ENCODE measurements at regions not wholly inside any gene's neighbourhood (a gene's known extent, or its start where the extent isn't known, plus 50 kb on each side); places are given as distances from the start of the nearest gene placed in this dataset.

DNA sequence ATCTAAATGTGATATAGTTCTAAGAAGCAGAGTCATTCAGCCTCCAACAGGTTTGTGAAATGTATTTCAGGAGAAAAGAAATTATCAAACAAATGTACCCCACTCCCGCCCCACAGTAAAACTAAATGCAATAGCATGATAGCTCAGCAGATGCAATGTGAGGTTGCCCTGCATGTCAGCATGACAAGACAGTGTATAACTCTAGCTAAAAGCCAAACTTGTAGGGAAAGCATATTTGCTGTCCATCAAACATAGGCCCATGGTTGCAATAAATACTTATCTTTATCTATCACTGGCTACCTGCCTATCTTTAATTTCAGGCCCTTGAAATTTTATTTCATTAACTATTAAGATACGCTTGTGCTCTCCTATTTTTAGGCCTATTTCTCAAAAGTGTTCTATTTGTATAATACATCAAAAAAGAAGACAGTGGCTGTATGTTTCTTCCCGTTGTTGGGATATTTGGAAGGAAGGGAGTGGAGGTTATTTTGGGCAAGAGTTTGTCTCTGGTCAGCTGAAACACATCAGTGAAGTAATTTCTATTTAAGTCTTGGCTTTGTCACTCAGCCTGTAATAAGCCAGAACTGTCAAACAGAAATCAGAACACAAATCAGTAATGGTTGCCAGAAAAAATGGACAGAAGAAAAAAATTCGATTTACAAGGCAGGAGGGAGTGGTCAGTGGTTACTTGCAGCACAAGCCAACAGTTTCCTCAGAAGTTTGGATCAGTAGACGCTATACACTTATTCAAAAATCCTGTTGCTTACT, 307.4 kb upstream of the ADGRL2 start:
- no peak for DNase-seq (ENCODE audit: low read depth, low spot score)

DNA sequence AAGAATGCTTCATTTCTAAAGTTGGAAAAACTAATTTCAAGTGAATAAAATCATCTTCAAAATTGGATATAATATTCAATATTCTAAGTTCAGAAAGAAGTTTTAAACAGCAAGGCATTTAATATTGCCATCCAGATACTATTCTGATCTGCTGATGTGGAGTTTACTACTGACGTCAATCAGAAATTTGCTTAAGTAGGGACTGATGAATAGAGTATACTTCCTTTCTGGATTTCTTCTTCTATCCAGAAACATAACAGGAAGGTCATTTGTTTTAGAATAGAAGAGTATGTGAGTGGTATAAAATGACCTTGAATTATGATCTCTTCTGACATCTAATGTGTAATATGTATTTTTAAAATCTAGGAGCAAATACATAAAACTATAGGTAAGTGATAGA, 308.1 kb upstream of the ADGRL2 start:
- DNase-seq (ENCODE audit: low read depth, low spot score) = no peak

DNA sequence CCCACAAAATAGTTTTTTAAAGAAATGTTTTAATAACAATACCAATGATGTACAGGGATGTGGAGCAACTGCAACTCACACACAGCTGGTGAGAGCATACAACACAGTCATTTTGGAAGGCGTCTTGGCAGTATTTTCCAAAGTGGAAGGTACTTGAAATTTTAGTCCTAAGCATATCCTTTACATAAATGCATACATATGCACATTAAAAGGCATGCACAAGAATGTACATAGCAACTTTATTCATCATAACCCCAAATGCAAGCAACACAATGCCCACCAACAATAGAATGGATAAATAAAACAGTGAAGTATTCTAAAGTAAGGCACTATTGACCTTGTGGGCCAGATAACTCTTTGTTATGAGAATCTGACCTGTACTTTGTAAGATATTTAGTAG, 310.1 kb upstream of the ADGRL2 start:
- DNase-seq (ENCODE audit: low read depth, low spot score) = no peak

DNA sequence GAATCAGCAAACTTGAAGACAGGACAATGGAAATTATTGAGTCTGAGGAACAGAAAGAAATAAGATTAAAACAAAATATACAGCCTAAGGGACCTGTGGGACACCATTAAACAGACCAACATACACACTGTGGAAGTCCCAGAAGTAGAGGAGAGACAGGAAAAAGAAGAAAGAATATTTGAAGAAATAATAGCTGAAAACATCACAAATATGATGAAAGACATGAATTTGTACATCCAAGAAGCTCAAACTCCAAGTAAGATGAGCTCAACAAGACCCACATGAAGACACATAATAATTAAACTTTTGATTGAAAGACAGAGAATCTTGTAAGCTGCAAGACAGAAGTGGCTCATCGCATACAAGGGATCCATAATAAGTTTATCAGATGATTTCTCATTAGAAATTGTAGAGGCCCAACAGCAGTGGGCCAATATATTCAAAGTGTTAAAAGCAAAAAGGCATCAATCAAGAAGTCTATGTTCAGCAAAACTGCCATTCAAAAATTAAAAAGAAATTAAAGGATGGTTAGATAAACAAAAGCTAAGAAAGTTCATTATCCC, 311.3 kb upstream of the ADGRL2 start:
- DNase-seq (ENCODE audit: low read depth, low spot score) = no peak

DNA sequence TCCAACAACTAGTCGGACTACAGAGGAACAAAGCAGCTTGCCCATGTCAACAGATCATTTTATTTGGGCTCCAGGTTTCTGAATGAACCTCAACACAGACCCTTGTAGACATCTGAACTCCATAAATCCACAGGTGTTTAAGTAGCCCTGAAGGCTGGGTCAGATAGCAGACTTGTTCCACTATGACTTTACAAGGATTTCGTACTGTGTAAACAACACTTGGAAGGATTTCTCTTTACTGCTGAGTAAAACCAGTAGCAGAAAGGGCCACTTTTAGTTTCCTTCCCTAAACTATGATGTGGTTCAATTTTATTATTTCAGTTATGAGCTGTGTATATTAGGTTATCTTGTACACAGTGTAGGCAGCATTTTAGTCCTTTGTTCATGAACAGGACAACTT, 316.4 kb upstream of the ADGRL2 start:
- DNase-seq (ENCODE audit: low read depth, low spot score) = no peak

DNA sequence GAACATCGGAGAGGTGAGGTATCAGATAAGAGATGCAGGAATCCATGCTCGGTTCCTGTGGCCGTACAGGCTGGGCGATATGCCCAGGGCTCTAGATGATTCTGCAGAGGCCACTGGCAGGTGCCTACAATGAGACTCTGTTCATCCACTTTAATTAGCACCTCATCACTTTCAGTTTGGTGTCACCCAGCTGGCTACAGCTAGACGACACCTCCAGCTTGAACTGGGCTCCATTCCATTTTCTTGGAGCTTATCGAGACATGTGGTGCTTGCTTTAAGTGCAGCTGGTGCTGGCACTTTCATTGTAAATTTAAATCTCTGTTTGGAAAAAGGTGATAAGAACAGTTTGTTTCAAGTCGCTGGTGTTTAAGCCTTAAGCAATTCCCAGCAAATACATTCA, 322.5 kb upstream of the ADGRL2 start:
- DNase-seq (ENCODE audit: low read depth, low spot score) = no peak

DNA sequence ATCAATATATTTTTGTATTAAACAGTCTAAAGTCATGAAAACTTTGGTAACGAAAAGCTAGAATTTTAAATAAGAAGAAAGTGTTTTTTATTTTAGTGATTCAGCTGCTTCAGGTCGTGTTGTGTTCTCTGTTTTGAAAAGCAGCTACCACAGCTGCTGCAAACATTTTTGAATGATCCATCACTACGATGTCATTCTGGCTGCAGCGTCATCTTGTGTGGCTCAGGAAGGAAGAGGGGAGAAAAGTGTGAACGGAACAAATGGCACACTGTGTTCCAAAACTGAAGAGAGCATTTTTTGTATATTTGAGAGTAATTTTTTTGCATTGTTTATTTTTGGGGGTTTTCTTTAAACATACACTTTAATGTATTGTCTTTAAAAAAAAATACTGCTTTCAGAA, 323.0 kb upstream of the ADGRL2 start:
- DNase-seq (ENCODE audit: low read depth, low spot score) = no peak

DNA sequence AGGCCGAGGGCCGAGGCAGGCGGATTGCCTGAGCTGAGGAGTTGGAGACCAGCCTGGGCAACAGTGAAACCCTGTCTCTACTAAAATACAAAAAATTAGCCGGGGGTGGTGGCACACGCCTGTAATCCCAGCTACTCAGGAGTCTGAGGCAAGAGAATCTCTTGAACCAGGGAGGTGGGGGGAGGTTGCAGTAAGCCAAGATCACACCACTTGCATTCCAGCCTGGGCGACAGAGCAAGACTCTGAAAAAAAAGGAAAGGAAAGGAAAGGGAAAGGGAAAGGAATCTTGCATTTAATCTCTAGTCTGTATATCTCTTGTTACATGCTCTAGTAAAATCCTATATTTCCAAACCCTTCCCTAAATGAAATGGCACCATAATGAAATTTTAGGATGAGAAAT, 328.3 kb upstream of the ADGRL2 start:
- no peak for DNase-seq (ENCODE audit: low read depth, low spot score)

DNA sequence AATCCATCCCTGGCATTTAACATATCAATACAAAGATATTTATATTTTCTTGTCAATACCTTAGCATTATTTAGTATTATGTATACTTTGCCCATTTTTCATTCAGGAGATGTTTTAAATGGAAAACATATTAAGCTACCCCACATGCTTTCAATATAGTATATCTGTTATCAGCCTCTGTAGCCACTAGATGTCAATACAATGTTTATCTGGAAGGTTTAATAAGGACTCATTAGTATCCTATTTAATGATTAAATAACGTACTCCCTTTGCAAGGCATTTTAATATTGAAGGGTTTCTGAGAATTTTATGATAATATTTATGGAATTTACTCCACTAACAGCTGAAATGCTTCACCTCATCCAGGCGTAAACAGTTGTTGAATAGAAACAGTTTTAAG, 329.5 kb upstream of the ADGRL2 start:
- no peak for DNase-seq (ENCODE audit: low read depth, low spot score)

DNA sequence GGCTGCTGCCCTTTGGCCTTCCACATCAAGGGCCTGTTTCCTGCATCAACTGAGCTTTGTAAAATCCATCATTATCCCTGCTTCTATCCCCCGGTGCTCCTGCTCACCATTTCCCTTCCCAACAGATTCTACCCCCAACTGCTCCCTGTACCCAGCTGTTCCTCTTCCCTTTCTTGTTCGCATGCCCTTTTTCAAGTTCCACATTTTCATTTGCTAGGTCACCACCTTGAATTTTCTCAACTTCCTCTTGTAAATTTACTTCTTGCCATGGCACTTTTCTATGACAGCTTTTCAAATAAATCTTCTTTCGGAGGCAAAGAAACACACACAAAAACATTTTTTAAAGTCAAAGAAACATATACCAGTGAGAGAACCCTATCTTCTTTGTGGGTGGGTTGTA, 330.5 kb upstream of the ADGRL2 start:
- no peak for DNase-seq (ENCODE audit: low read depth, low spot score)

DNA sequence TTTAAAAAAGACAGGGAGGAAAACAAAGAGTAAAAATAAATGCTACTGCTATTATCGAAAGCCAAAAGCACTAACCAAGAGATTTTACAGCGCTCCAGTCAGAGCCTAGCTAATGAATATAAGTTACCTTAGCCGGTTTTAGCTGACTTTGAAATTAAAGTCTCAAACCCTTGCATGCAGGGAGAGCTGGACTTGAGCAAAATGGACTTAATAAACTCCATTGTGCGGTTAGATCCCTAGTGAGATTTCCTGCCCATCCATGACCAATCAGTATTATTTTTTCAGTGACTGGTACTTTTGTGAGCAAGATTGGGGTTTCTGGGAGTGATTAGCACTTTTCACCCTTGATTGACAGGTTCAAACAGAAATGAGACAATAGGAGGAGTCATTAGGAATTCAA, 333.4 kb upstream of the ADGRL2 start:
- no peak for DNase-seq (ENCODE audit: low read depth, low spot score)

DNA sequence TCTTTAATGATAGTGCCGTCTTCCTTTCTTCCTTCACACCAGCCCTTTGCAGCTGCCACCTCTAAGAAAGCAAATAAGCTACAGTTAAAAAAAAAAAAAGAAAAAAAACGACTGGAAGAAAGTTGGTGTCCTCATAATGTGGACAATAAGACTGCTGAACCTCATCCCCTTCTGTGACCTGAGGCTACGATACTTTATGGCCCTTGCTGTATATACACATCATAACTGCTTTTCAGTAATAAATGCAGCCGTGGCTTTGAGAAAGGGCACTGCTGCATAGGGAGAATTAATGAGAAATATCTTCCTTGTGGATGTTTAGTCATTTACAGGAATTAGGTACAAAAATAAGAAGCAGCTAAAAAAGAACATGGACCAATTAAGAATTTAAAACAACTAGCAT, 333.8 kb upstream of the ADGRL2 start:
- no peak for DNase-seq (ENCODE audit: low read depth, low spot score)

DNA sequence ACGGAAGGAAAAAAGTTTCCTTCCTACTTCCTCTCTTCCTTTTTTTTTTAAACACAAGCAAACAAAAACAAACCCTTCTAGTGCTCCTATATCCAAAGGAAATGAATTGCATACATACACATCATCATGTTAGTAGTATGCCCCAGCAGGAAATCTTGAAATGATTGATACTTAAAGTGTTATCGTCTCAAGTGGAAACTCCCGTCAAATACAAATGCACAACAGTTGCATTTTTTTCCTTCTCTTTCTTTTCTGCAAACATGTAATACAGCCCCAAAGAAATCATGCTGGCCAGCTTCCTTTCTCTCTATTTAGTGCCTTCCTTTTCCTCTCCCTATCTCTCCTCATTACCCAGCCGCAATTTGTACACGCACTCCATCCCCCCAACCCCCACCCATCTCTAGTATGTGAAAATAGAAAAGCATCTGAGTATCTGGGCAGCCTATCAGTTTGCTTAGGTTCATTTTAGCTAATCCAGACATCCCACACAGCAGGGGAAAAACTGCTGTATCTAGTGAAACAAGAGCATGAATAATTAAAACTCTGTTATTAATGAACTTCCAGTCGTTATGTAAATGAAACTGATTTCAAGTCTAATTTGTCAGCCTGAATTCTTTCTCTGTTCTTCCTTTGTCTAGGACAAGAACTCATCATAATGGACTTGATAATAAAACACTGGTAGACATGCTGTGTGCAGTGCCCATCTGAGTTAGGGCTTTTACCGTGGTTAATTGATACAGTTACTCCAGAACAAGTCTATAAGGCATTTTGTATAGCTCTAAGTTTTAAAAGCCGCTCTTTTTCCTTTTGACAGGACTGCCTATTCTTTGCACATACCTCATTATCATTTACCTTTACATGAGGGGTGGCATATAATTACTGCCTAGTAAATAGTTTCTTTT, 336.5 kb upstream of the ADGRL2 start:
- no peak for DNase-seq (ENCODE audit: low read depth, low spot score)

DNA sequence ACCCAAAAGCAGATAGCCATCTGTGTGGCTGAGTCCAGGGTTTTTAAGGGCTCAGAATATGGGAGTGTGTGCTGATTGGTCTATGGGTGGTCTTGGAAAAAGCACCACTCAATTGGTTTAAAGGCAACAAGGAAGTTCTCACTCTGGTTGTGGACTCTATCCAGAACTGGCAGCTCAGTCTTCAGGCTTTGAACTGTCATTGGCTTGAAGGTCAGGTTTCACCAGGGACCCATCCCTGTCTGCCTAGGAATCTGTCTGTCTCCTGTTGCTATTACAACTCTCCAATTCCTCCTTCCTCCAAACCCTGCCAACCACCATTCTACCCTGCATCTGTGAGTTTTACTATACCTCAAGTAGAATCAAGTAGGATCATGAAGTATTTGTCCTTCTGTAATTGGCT, 341.7 kb upstream of the ADGRL2 start:
- no peak for DNase-seq (ENCODE audit: low read depth, low spot score)

DNA sequence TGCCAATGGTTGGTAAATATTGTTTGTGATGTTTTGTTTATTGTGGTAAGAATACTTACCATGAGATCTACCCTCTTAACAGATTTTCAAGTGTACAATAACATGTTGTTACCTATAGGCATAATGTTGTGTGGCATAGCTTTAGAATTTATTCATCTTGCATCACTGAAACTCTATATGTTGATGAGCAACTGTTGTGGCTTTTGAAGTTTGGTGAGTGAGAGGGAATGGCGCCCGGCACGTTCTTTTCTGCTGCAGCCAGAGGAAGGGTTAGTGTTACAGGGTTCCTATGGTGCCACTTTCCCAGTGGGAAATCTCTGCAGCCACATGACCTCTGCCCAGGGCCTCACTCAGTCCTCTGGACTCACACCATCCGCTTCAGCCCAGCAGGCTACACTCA, 342.5 kb upstream of the ADGRL2 start:
- no peak for DNase-seq (ENCODE audit: low read depth, low spot score)

DNA sequence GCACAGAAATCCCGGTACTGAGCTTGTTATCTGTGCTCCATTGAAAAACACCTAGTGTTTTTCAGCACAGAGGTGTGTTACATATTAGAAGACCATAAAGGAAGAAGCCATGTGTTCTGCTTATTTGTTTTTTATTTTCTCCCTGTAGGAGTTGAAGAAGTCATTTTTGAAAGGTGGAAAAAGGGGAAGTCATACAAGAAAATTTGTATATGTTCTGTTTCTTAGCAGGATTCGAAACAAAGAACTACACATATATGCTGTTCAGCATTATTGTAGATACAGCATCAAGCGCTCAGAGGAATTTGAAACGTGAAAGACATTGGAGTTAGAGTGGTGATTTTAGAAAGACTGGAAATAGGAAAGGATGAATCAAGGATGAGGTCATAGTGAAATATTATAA, 345.3 kb upstream of the ADGRL2 start:
- DNase-seq (ENCODE audit: low read depth, low spot score) = no peak

DNA sequence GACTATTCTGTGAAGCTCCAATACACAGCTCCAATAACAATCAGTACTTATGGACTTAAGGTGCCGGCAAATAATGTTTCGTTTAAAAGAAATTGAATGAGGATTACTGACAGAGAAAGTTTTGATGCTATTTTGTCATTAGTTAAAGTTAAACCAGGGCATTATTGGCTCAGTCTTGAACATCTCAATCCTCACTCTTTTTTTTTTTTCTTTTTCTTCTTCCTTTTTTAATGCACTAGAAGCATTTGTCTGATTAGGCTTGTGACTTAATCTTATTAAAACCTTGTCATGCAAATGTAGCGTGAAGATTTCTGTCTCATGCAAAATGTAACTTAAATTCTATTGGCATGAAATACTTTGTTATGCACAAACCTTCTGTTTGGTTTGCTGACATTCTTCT, 346.8 kb upstream of the ADGRL2 start:
- DNase-seq (ENCODE audit: low read depth, low spot score) = no peak

DNA sequence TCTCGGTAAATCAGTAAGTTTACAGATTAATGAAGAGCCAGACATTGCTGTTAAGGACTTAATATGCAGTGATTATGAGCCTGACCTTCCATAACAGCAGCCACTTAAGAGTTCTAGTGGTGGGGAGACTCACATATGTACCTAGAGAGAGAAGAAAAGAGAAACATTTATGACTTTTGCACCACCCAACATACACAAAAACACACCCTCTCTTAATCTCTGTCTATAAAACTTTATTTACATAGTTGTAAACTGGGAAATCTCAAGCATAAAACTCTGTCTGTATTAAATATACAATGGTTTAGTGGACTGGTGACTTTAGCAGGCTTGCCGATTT, 347.4 kb upstream of the ADGRL2 start:
- DNase-seq (ENCODE audit: low read depth, low spot score) = no peak

DNA sequence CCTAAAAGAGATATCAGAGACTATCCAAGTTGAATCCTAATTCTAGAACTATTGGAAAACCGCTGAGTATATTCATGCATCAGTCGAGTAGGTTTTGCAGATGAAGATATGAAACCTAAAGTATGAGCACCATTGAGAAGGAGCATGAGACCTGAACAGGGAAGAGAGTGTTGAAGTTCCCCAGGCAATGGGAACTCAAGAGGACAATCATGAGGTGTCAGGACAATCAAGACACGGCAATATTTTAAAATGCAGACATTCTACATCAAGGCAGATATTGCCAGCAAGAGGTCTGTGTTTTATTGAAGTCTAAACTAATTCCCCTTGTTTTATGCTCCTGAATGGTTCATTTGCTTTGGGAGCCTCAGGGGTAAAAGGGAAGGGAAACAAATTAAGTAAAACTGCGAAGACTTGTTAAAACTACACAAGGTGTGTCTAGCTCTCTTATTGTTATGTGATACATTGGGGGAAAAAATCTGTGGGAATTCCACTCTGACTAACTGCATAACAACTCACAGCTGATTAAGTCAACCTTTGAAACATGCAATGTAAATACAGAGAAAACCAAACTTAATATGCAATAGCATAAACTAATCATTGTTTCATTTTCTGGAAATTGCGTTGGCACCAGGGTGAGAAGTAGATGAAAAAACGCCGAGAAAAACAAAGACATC, 347.9 kb upstream of the ADGRL2 start:
- no peak for DNase-seq (ENCODE audit: low read depth, low spot score)

DNA sequence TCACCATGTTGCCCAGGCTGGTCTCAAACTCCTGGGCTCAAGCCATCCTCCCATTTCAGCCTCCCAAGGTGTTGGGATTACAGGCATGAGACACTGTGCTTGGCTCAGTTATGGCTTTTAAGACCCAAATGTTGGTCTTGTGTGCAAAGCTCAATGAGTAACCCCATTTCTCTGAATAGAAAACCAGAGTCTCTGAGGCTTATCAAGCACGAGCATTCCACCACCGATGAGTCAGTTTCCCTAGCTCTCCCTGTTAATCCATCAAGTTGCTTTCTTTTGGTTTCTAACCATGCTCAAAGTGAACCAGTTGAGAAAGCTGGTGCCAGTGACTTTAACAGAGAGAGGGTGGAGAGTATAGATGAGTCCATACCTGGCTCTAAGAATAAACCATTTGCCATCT, 350.9 kb upstream of the ADGRL2 start:
- no peak for DNase-seq (ENCODE audit: low read depth, low spot score)

DNA sequence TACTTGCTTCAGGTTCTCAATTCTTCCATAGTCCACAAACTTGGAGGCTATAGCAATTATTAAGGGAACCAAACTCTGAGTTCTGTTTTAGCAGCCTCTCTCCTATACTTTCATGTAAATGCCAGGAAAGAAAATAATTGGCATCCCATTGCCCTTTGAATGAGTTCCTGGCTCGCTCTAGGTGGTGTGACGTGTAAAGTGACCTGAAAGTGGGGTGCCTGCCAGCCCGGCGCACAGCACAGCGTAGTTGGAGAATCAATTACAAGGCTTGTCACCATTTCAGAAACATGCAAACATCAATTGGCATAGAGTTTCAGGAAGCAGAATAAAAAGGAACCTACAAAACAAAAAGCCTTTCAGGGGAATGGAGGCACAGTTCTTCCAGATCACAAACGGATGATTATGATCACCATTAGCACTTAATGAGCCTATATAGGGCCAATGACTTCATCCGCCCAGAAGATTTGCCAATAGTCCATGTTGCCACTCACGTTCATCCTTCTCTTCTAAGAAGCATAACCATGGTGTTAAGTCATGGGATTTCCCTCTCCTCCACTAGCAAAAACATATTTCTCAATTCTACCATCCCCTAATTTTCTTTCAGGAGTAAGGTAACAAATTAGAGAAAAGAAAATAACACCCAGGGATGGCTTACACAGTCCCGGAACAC, 354.6 kb upstream of the ADGRL2 start:
- no peak for DNase-seq (ENCODE audit: low read depth, low spot score)

DNA sequence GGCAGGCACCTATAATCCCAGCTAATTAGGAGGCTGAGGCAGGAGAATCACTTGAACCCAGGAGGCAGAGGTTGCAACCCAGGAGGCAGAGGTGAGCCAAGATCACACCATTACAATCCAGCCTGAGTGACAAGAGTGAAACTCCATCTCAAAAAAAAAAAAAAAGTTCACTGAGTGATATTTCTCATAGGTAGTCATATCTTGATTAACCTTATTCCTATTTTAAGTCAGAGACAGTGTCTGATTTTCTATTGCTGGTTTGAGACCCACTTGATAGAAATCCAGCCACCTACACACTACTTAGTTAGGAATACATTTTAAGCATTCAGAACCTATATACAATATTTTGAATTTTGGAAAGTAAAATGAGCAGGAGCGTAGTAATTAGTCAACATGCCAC, 357.4 kb upstream of the ADGRL2 start:
- no peak for DNase-seq (ENCODE audit: low read depth, low spot score)

Data from brain pericyte (primary cell).